GM23338 (cell line): ENCODE measurements at regions not wholly inside any gene's neighbourhood (a gene's known extent, or its start where the extent isn't known, plus 50 kb on each side); places are given as distances from the start of the nearest gene placed in this dataset.

ENCODE experiments used
- ATAC-seq: fragments of 200-7000 bp; cut with Tn5 transposase; 3 replicates; pipeline ENCODE4 v1.9.1; 2020
- DNase-seq: peaks from one replicate; pipeline ENCODE4 v3.0.0-alpha.2; 2015; ENCODE audit warnings: low spot score
- H2AFZ ChIP-seq: fragments of 200-600 bp; sonication (generic); 2 replicates; pipeline ENCODE4 v1.8.0; 2016; ENCODE audit warnings: antibody characterized with exemption, mild to moderate bottlenecking, moderate library complexity
- H3F3A ChIP-seq: fragments of 200-600 bp; sonication (generic); replicated peaks from 2 replicates; pipeline ENCODE4 v1.8.0; 2017; ENCODE audit warnings: antibody characterized with exemption, mixed run types, low read depth
- H3K27ac ChIP-seq: fragments of 200-600 bp; sonication (generic); 2 replicates; pipeline ENCODE4 v1.6.1; 2016; ENCODE audit warnings: low read depth
- H3K27me3 ChIP-seq: fragments of 200-600 bp; sonication (generic); 2 replicates; pipeline ENCODE4 v1.8.0; 2016; ENCODE audit warnings: mild to moderate bottlenecking, mixed run types, moderate library complexity; ENCODE audit not compliant: insufficient read depth
- H3K36me3 ChIP-seq: fragments of 200-600 bp; sonication (generic); 2 replicates; pipeline ENCODE4 v1.8.0; 2016; ENCODE audit warnings: mild to moderate bottlenecking; ENCODE audit not compliant: insufficient read depth
- H3K4me1 ChIP-seq: fragments of 200-600 bp; sonication (generic); 2 replicates; pipeline ENCODE4 v1.8.0; 2016; ENCODE audit warnings: mild to moderate bottlenecking, moderate library complexity; ENCODE audit not compliant: insufficient read depth
- H3K4me2 ChIP-seq: fragments of 200-600 bp; sonication (generic); 2 replicates; pipeline ENCODE4 v1.7.1; 2017; ENCODE audit warnings: mixed run types
- H3K4me3 ChIP-seq: fragments of 200-600 bp; sonication (generic); 2 replicates; pipeline ENCODE4 v1.6.1; 2016; ENCODE audit warnings: mixed run types
- H3K79me2 ChIP-seq: fragments of 200-600 bp; sonication (generic); replicated peaks from 2 replicates; pipeline ENCODE4 v1.8.0; 2017; ENCODE audit warnings: mild to moderate bottlenecking; ENCODE audit not compliant: insufficient read depth
- H3K9me2 ChIP-seq: fragments of 200-600 bp; sonication (generic); 2 replicates; pipeline ENCODE4 v1.8.0; 2017; ENCODE audit not compliant: insufficient read depth
- H4K20me1 ChIP-seq: fragments of 200-600 bp; sonication (generic); replicated peaks from 2 replicates; pipeline ENCODE4 v1.8.0; 2017; ENCODE audit warnings: mild to moderate bottlenecking; ENCODE audit not compliant: insufficient read depth
- H3K27ac Mint-ChIP-seq: 2 replicates; pipeline ENCODE4 v1.8.0; 2020; ENCODE audit warnings: inconsistent platforms, mild to moderate bottlenecking, moderate library complexity, mixed read lengths
- H3K27me3 Mint-ChIP-seq: 3 replicates; pipeline ENCODE4 v1.8.0; 2022; ENCODE audit warnings: low read depth, mild to moderate bottlenecking, moderate library complexity, mixed read lengths, inconsistent platforms; ENCODE audit not compliant: insufficient read depth, poor library complexity
- H3K36me3 Mint-ChIP-seq: 3 replicates; pipeline ENCODE4 v1.8.0; 2021; ENCODE audit warnings: low read depth, mild to moderate bottlenecking, inconsistent platforms, moderate library complexity, mixed read lengths
- H3K4me1 Mint-ChIP-seq: 3 replicates; pipeline ENCODE4 v1.8.0; 2020; ENCODE audit warnings: mild to moderate bottlenecking, inconsistent platforms, mixed read lengths
- H3K4me3 Mint-ChIP-seq: 3 replicates; pipeline ENCODE4 v1.8.0; 2021; ENCODE audit warnings: moderate library complexity, mild to moderate bottlenecking, inconsistent platforms, mixed read lengths
- H3K9me3 Mint-ChIP-seq: 3 replicates; pipeline ENCODE4 v1.8.0; 2020; ENCODE audit warnings: moderate library complexity, mild to moderate bottlenecking, inconsistent platforms, mixed read lengths
- CREB1 ChIP-seq: fragments of 250-450 bp; sonication (Bioruptor Pico); IDR thresholded peaks from 2 replicates; pipeline ENCODE4 v1.5.0; 2020; ENCODE audit warnings: low read depth, mild to moderate bottlenecking, moderate library complexity
- CTCF ChIP-seq, 2 experiments: fragments of 200-600 bp in 1 of 2; sonication (generic) in 1 of 2; conservative IDR thresholded peaks; 2 replicates each; pipeline versions ENCODE4 v1.5.1 to v1.6.1; 2016 to 2017; ENCODE audit warnings: antibody characterized with exemption in 2 of 2, low read depth in 2 of 2, mild to moderate bottlenecking in 2 of 2, moderate library complexity in 1 of 2
- EZH2 ChIP-seq: fragments of 200-600 bp; sonication (generic); IDR thresholded peaks from one replicate; pipeline ENCODE4 v1.8.0; 2017; ENCODE audit warnings: antibody characterized with exemption, mild to moderate bottlenecking, low read depth; ENCODE audit not compliant: unreplicated experiment
- EZH2phosphoT487 ChIP-seq: fragments of 200-600 bp; sonication (generic); IDR thresholded peaks from one replicate; pipeline ENCODE4 v1.8.1; 2018; ENCODE audit warnings: antibody characterized with exemption; ENCODE audit not compliant: unreplicated experiment
- JUNB ChIP-seq: IDR thresholded peaks from one replicate; pipeline ENCODE4 v1.6.1; 2016; ENCODE audit warnings: antibody characterized with exemption; ENCODE audit not compliant: unreplicated experiment
- NANOG ChIP-seq: IDR thresholded peaks from 2 replicates; pipeline ENCODE4 v1.6.1; 2016; ENCODE audit warnings: antibody characterized with exemption, borderline replicate concordance
- POLR2AphosphoS5 ChIP-seq: IDR thresholded peaks from 2 replicates; pipeline ENCODE4 v1.6.1; 2016; ENCODE audit warnings: antibody characterized with exemption, low read depth
- REST ChIP-seq: IDR thresholded peaks from one replicate; pipeline ENCODE4 v1.6.1; 2018; ENCODE audit warnings: antibody characterized with exemption; ENCODE audit not compliant: unreplicated experiment
- STAT1 ChIP-seq: IDR thresholded peaks from one replicate; pipeline ENCODE4 v1.6.1; 2016; ENCODE audit warnings: antibody characterized with exemption; ENCODE audit not compliant: unreplicated experiment
- ZNF114 ChIP-seq: fragments of 250-450 bp; sonication (Bioruptor Pico); IDR thresholded peaks from 2 replicates; pipeline ENCODE4 v1.5.0; 2020; ENCODE audit warnings: mild to moderate bottlenecking, moderate library complexity
- ZNF331 ChIP-seq: fragments of 250-450 bp; sonication (Bioruptor Pico); IDR thresholded peaks from 2 replicates; pipeline ENCODE4 v1.5.0; 2020; ENCODE audit warnings: low read depth, mild to moderate bottlenecking, moderate library complexity
- TF ChIP-seq, protein P1 (sequence below): IDR thresholded peaks from 2 replicates; pipeline ENCODE4 v1.6.1; 2016; ENCODE audit warnings: antibody characterized with exemption
- TF ChIP-seq, protein P2 (sequence below): fragments of 250-450 bp; sonication (Bioruptor Pico); IDR thresholded peaks from 2 replicates; pipeline ENCODE4 v1.5.0; 2020; ENCODE audit warnings: mild to moderate bottlenecking, moderate library complexity

- no peak for TF ChIP-seq EZH2phosphoT487
- TF ChIP-seq, protein P1, sequence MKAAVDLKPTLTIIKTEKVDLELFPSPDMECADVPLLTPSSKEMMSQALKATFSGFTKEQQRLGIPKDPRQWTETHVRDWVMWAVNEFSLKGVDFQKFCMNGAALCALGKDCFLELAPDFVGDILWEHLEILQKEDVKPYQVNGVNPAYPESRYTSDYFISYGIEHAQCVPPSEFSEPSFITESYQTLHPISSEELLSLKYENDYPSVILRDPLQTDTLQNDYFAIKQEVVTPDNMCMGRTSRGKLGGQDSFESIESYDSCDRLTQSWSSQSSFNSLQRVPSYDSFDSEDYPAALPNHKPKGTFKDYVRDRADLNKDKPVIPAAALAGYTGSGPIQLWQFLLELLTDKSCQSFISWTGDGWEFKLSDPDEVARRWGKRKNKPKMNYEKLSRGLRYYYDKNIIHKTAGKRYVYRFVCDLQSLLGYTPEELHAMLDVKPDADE = no peak
- no peak for TF ChIP-seq CREB1 (CRISPR knock-in tag)
- TF ChIP-seq ZNF331 (CRISPR knock-in tag) = no peak
- no peak for TF ChIP-seq STAT1
- TF ChIP-seq CTCF (conservative IDR thresholded peaks at IDR 0.05; ENCODE audit: low read depth in 2 of 2) = no peak
- TF ChIP-seq JUNB = no peak
- no peak for TF ChIP-seq REST
- no peak for TF ChIP-seq EZH2
- no peak for TF ChIP-seq NANOG
- no peak for TF ChIP-seq ZNF114
- TF ChIP-seq POLR2AphosphoS5 = no peak
- TF ChIP-seq, protein P2, sequence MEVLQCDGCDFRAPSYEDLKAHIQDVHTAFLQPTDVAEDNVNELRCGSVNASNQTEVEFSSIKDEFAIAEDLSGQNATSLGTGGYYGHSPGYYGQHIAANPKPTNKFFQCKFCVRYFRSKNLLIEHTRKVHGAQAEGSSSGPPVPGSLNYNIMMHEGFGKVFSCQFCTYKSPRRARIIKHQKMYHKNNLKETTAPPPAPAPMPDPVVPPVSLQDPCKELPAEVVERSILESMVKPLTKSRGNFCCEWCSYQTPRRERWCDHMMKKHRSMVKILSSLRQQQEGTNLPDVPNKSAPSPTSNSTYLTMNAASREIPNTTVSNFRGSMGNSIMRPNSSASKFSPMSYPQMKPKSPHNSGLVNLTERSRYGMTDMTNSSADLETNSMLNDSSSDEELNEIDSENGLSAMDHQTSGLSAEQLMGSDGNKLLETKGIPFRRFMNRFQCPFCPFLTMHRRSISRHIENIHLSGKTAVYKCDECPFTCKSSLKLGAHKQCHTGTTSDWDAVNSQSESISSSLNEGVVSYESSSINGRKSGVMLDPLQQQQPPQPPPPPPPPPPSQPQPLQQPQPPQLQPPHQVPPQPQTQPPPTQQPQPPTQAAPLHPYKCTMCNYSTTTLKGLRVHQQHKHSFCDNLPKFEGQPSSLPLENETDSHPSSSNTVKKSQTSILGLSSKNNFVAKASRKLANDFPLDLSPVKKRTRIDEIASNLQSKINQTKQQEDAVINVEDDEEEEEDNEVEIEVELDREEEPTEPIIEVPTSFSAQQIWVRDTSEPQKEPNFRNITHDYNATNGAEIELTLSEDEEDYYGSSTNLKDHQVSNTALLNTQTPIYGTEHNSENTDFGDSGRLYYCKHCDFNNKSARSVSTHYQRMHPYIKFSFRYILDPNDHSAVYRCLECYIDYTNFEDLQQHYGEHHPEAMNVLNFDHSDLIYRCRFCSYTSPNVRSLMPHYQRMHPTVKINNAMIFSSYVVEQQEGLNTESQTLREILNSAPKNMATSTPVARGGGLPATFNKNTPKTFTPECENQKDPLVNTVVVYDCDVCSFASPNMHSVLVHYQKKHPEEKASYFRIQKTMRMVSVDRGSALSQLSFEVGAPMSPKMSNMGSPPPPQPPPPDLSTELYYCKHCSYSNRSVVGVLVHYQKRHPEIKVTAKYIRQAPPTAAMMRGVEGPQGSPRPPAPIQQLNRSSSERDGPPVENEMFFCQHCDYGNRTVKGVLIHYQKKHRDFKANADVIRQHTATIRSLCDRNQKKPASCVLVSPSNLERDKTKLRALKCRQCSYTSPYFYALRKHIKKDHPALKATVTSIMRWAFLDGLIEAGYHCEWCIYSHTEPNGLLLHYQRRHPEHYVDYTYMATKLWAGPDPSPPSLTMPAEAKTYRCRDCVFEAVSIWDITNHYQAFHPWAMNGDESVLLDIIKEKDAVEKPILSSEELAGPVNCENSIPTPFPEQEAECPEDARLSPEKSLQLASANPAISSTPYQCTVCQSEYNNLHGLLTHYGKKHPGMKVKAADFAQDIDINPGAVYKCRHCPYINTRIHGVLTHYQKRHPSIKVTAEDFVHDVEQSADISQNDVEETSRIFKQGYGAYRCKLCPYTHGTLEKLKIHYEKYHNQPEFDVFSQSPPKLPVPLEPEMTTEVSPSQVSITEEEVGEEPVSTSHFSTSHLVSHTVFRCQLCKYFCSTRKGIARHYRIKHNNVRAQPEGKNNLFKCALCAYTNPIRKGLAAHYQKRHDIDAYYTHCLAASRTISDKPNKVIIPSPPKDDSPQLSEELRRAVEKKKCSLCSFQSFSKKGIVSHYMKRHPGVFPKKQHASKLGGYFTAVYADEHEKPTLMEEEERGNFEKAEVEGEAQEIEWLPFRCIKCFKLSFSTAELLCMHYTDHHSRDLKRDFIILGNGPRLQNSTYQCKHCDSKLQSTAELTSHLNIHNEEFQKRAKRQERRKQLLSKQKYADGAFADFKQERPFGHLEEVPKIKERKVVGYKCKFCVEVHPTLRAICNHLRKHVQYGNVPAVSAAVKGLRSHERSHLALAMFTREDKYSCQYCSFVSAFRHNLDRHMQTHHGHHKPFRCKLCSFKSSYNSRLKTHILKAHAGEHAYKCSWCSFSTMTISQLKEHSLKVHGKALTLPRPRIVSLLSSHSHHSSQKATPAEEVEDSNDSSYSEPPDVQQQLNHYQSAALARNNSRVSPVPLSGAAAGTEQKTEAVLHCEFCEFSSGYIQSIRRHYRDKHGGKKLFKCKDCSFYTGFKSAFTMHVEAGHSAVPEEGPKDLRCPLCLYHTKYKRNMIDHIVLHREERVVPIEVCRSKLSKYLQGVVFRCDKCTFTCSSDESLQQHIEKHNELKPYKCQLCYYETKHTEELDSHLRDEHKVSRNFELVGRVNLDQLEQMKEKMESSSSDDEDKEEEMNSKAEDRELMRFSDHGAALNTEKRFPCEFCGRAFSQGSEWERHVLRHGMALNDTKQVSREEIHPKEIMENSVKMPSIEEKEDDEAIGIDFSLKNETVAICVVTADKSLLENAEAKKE (CRISPR knock-in tag) = no peak
- no peak overlapping the region for H3K4me3 ChIP-seq
- no peaks in the 10 kb centered on the region for H3K79me2 ChIP-seq
- Mint-ChIP-seq H3K4me1 (no peaks in the 10 kb centered on the region), H3K27ac (no peak overlapping the region), H3K4me3 (no peak overlapping the region), H3K27me3 (peaks cover 2% of the 10 kb centered on the region), H3K36me3 (peaks cover 6% of the 10 kb centered on the region; the same call in 2 of the 3 replicates), H3K9me3 (peaks cover 15% of the 10 kb centered on the region)
- H3K27me3 ChIP-seq = no peaks in the 10 kb centered on the region
- no peaks in the 10 kb centered on the region for H3F3A ChIP-seq
- no peaks in the 10 kb centered on the region for H4K20me1 ChIP-seq
- H3K36me3 ChIP-seq = no peaks in the 10 kb centered on the region
- no peak overlapping the region for H2AFZ ChIP-seq
- no peak overlapping the region for H3K27ac ChIP-seq
- DNase-seq = no peak
- no peaks in the 10 kb centered on the region for H3K4me1 ChIP-seq
- H3K9me2 ChIP-seq = peaks cover 5% of the 10 kb centered on the region; the same call in 1 of the 2 replicates
- no peak overlapping the region for H3K4me2 ChIP-seq
- ATAC-seq = no peak
These were observed 1243.2 kb upstream of the ADGRL4 start for GRCh38 chr1:80249699-80250098.
